MCF 10A (cell line): ENCODE measurements at regions not wholly inside any gene's neighbourhood (a gene's known extent, or its start where the extent isn't known, plus 50 kb on each side); places are given as distances from the start of the nearest gene placed in this dataset.

Experiments
- BruUV-seq: library from RNA; stranded (reverse); fragments of 400-500 nt; replicated peaks from 2 replicates; lab custom pipeline; 2021; lab: Mats Ljungman, UMichigan
- CTCF ChIA-PET: fragments of 300-600 bp; sonication (Branson Sonifier 250); formaldehyde crosslinking; extraction: SDS; loops from one replicate; lab custom pipeline; 2021; ENCODE audit warnings: antibody characterized with exemption, inconsistent platforms; lab: Yijun Ruan, JAX
- POLR2A ChIA-PET: fragments of 300-600, 350-650 bp; sonication (Branson Sonifier 250); formaldehyde crosslinking; extraction: SDS; loops from one replicate; lab custom pipeline; 2020; ENCODE audit warnings: antibody characterized with exemption, inconsistent platforms; lab: Yijun Ruan, JAX
- DNase-seq: peaks from one replicate; pipeline ENCODE4 v3.0.0-alpha.2; 2018; ENCODE audit not compliant: unreplicated experiment
- H3K27ac Mint-ChIP-seq: one replicate; pipeline ENCODE4 v1.8.0; 2022; ENCODE audit warnings: mild to moderate bottlenecking, low read depth, mixed read lengths; ENCODE audit not compliant: unreplicated experiment
- H3K27me3 Mint-ChIP-seq: one replicate; pipeline ENCODE4 v1.8.0; 2022; ENCODE audit warnings: mixed read lengths; ENCODE audit not compliant: insufficient read depth, unreplicated experiment
- H3K36me3 Mint-ChIP-seq: one replicate; pipeline ENCODE4 v1.8.0; 2022; ENCODE audit warnings: mild to moderate bottlenecking, moderate library complexity, mixed read lengths; ENCODE audit not compliant: insufficient read depth, unreplicated experiment
- H3K4me1 Mint-ChIP-seq: one replicate; pipeline ENCODE4 v1.8.0; 2022; ENCODE audit warnings: mixed read lengths; ENCODE audit not compliant: insufficient read depth, unreplicated experiment
- H3K4me3 Mint-ChIP-seq: one replicate; pipeline ENCODE4 v1.8.0; 2022; ENCODE audit warnings: mild to moderate bottlenecking, moderate library complexity, mixed read lengths; ENCODE audit not compliant: unreplicated experiment
- H3K9me3 Mint-ChIP-seq: one replicate; pipeline ENCODE4 v1.8.0; 2022; ENCODE audit warnings: mixed read lengths; ENCODE audit not compliant: unreplicated experiment
- intact Hi-C: fragments of 100-400 bp; cut with micrococcal nuclease; formaldehyde crosslinking; loops from 2 replicates; pipeline ENCODE4 v1.14.1; 2022
- TF ChIP-seq, protein P1 (sequence below): fragments of 200-600 bp; IDR thresholded peaks from one replicate; pipeline ENCODE4 v1.8.0; 2022; ENCODE audit warnings: antibody characterized with exemption, mild to moderate bottlenecking; ENCODE audit not compliant: unreplicated experiment

DNA sequence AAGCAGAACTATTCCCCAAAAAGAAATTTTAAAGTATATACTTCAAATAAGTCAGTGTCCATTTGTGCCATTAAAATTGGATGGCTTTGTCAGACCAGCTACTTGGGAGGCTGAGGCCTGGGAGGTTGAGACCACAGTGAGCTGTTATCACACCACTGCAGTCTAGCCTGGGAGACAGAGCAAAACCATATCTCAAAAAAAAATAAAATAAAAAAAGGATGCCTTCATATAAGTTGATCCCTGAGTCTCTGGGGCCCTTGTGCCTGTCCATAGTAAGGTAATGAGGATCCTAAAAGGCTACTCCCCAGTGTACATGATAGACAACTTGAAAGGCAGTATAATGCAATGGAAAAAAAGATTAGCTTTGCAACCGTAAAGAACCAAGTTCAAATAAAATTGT, 81.2 kb upstream of the BARHL2 start:
- H3K27ac Mint-ChIP-seq = no peak overlapping the region
- CTCF ChIA-PET = interaction anchor here (0.6 kb wide), 3 partner anchors 62 to 1512 kb away, joined by 3 read pairs; no protein-coding TSS in a partner anchor
- POLR2A ChIA-PET = interaction anchor here (1.2 kb wide), 1 partner anchor 9 kb away, joined by 3 read pairs; no protein-coding TSS in a partner anchor
- H3K9me3 Mint-ChIP-seq = no peaks in the 10 kb centered on the region
- no TSS peak for BruUV-seq
- DNase-seq = no peak
- no peak overlapping the region for H3K4me3 Mint-ChIP-seq
- TF ChIP-seq, protein P1, sequence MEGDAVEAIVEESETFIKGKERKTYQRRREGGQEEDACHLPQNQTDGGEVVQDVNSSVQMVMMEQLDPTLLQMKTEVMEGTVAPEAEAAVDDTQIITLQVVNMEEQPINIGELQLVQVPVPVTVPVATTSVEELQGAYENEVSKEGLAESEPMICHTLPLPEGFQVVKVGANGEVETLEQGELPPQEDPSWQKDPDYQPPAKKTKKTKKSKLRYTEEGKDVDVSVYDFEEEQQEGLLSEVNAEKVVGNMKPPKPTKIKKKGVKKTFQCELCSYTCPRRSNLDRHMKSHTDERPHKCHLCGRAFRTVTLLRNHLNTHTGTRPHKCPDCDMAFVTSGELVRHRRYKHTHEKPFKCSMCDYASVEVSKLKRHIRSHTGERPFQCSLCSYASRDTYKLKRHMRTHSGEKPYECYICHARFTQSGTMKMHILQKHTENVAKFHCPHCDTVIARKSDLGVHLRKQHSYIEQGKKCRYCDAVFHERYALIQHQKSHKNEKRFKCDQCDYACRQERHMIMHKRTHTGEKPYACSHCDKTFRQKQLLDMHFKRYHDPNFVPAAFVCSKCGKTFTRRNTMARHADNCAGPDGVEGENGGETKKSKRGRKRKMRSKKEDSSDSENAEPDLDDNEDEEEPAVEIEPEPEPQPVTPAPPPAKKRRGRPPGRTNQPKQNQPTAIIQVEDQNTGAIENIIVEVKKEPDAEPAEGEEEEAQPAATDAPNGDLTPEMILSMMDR = no peak
- no peaks in the 10 kb centered on the region for H3K36me3 Mint-ChIP-seq
- no peaks in the 10 kb centered on the region for H3K4me1 Mint-ChIP-seq
- peaks cover 37% of the 10 kb centered on the region for H3K27me3 Mint-ChIP-seq
- intact Hi-C loops = no loop called here

DNA sequence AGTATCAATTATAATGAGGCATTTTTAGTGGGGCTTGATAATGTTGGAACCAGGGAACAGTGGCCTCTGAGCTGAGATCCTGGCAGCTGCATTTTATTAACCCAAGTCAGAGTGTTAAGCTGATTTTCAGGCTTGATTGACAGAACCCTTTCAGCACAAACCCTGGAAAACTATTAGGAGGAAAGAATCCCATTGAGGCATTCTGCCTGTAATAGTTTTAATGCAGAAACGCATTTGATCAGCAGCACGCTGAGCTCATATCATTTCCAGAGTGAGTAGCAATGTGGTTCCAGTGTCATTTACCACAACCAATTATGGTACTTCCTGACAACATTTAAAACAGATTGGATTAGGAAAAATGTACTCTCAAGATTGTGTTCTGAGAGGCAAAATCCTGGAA, 78.3 kb upstream of the BARHL2 start:
- Mint-ChIP-seq H3K27ac (no peak overlapping the region), H3K36me3 (no peaks in the 10 kb centered on the region), H3K27me3 (peaks cover 19% of the 10 kb centered on the region), H3K4me3 (no peak overlapping the region), H3K4me1 (no peaks in the 10 kb centered on the region), H3K9me3 (no peaks in the 10 kb centered on the region)
- intact Hi-C loops = no loop called here
- no peak for DNase-seq
- ChIA-PET CTCF (interaction anchor here (1.0 kb wide), 1 partner anchor 57 kb away, joined by 4 read pairs; no protein-coding TSS in a partner anchor), POLR2A (no interaction called here)
- BruUV-seq = no TSS peak
- TF ChIP-seq, protein P1 = no peak

DNA sequence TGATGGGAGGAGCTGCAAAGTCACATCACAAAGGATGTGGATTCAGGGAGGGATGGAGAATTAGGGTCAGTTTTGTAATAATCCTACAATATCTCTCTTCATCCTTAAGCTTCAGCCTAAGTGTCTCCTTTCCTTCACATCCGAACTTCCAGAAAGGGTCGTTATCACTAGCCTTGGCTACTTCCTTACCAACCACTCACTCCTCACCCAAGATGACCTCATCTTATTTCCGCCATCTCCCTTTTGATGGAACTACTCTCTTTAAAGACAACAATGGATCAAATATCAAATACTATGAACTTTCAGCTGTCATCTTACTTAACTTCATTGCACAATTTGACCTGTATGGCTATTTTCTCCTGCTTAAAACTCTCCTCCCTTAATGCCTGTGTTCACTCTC, 69.6 kb upstream of the BARHL2 start:
- Mint-ChIP-seq H3K27ac (no peak overlapping the region), H3K4me1 (no peaks in the 10 kb centered on the region), H3K4me3 (no peak overlapping the region), H3K36me3 (no peaks in the 10 kb centered on the region), H3K9me3 (no peaks in the 10 kb centered on the region), H3K27me3 (no peaks in the 10 kb centered on the region)
- intact Hi-C loops = no loop called here
- POLR2A ChIA-PET = interaction anchor here (1.0 kb wide), 1 partner anchor 8 kb away, joined by 3 read pairs; no protein-coding TSS in a partner anchor
- TF ChIP-seq, protein P1 = no peak
- BruUV-seq = no TSS peak
- CTCF ChIA-PET = interaction anchor here (0.6 to 0.7 kb wide), 2 partner anchors 29 to 109 kb away, joined by 3 read pairs; no protein-coding TSS in a partner anchor
- DNase-seq = no peak

DNA sequence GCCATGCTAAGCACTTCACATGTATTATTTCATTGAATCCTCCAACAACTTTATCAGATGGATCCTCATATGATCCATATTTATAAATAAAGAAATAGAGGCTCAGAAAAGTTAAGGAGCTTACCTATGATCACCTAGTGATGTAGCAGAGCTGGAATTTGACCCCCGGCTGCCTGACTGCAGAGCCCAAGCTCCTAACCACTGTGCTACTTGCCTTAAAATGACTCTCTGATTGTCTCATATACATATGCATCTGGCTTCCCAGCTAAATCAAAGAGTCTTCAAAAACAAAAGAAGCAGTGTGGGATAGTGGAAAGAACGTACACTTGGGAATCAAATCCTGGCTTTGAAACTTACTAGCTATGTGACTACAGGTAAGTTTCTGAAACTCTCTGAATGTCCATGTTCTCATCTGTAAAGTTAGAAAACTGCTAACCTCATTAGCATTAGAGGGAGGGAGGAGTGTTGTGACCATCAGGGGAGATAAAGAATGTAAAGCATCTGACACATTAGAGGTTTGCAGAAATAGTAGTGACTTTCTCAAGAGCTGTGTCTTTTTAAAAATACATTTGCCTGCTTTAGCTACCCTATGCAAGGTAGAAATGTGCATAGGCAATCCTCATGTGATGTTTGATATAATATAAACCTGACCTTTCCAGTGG, 67.2 kb upstream of the BARHL2 start:
- Mint-ChIP-seq H3K4me1 (no peaks in the 10 kb centered on the region), H3K27me3 (no peaks in the 10 kb centered on the region), H3K36me3 (no peaks in the 10 kb centered on the region), H3K4me3 (no peak overlapping the region), H3K27ac (no peak overlapping the region), H3K9me3 (no peaks in the 10 kb centered on the region)
- POLR2A ChIA-PET = no interaction called here
- intact Hi-C loops = no loop called here
- CTCF ChIA-PET = interaction anchor here (0.5 to 1.4 kb wide), 4 partner anchors 10 to 424 kb away, joined by 3 to 6 read pairs (median 3); no protein-coding TSS in a partner anchor
- TF ChIP-seq, protein P1 = no peak
- BruUV-seq = no TSS peak
- DNase-seq = no peak
